ENCODE measurements at regions not wholly inside any gene's neighbourhood (a gene's known extent, or its start where the extent isn't known, plus 50 kb on each side); places are given as distances from the start of the nearest gene placed in this dataset.

DNA sequence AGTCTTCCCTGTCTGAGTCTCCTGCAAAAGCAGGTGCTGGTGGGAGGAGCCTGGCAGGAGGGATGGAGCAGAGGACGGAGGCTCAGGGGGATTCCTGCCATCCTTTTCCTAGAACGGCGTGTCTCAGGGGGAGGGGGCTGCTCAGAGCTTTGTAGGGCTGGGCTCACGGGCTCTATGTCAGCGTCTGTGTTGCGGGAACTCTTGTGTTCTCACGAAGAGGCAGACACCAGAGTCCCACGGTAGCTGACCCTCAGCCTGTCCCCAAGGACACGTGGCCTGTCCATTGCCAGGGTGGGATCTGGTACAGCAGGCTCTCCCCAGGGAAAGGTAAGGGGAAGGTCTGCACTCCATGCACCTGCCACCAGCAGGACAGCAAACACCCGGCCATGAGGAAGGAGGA, 1505.2 kb downstream of the TBC1D22A start:
- Mint-ChIP-seq H3K36me3 (no peaks in the 10 kb centered on the region), H3K4me3 (no peak overlapping the region), H3K27ac (no peak overlapping the region), H3K4me1 (no peaks in the 10 kb centered on the region), H3K9me3 (peaks cover 0 to 4% (median 0%) of the 10 kb centered on the region in 3 donors), H3K27me3 (peaks cover 14% of the 10 kb centered on the region)

DNA sequence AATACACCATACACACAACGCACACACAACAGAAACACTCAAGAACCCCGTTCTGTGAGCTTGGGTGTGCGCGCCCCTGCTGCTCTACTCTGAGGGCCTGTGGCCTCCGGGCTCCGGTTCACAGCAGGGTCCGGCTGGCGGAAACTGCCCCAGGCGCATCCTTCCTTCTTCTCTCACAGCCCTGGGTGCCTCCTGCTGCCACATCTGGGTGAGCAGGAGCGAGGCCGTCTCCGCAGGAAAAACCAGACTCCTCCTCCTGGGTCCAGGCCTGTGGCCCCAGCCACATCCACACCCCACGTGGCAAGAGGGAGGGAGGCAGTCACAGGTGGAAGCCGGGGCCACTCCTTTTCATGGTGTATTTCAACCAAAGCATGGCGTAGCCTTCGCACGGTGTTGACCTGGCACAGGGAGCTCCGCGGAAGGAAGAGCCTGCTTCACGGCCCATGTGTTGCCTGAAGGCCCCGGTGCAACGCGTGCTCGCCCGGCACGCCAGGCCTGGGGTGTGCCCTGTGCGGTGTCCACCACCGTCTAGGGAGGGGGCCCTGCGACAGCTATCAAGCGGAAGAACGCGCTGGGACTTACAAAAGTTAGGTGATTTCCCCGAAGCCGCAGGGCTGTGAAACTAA, 1502.7 kb downstream of the TBC1D22A start:
- peaks cover 0 to 4% (median 0%) of the 10 kb centered on the region in 3 donors for H3K9me3 Mint-ChIP-seq
- H3K36me3 Mint-ChIP-seq = no peaks in the 10 kb centered on the region
- H3K27me3 Mint-ChIP-seq = peaks cover 9% of the 10 kb centered on the region
- H3K27ac Mint-ChIP-seq = no peak overlapping the region
- H3K4me1 Mint-ChIP-seq = no peaks in the 10 kb centered on the region
- H3K4me3 Mint-ChIP-seq = no peak overlapping the region

DNA sequence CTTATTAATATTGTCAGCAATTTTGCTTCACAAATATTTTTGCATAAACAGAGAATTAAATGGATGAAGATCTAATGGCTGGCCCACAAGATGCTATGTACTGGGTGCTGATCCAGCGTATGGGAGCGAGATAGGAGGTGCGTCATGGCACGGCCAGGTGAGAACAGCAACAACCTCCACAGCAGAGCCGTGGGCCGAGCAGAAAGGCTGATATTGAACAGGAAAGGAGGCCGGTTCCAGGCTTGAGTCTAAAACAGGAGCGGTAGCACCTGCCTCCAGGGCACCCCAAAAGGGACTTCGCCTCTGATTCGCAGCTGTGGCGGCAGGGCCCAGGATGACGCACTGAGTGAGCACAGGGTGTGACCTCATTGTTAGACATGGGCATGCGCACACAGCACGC, 1502.1 kb downstream of the TBC1D22A start:
- Mint-ChIP-seq H3K4me3 (no peak overlapping the region), H3K36me3 (no peaks in the 10 kb centered on the region), H3K27ac (no peak overlapping the region), H3K9me3 (peaks cover 0 to 4% (median 0%) of the 10 kb centered on the region in 3 donors), H3K4me1 (no peaks in the 10 kb centered on the region), H3K27me3 (peaks cover 9% of the 10 kb centered on the region)

DNA sequence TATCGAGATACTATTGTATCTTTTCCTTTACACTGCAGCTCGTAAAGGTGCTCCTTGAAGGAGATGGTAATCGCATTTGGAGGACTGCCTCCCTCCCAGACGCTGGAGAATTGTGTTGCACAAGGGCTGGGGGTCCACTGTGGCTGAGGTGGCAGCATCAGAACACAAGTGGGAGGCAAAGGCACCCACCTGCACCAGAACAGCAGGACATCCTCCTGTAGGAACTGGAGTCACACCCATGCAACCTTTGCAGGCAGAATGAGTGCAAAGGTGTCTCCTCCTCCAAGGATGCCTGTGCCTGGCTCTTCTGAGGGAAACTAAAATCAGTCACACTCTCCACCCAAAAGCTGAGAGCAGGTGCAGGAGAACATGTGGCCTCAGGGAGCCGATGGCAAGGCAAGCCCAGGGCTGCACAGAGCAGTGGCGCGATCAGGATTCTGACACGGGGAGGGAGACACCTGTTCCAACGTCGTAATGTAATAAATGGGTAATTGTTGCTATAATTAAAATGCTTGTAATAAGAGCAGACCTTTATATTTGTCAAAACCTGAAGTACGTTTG, 1501.4 kb downstream of the TBC1D22A start:
- no peaks in the 10 kb centered on the region for H3K36me3 Mint-ChIP-seq
- H3K27me3 Mint-ChIP-seq = peaks cover 7% of the 10 kb centered on the region
- peak overlapping the region in 1 of 4 donors; percentile 35 for H3K4me3 Mint-ChIP-seq
- H3K9me3 Mint-ChIP-seq = no peaks in the 10 kb centered on the region
- no peak overlapping the region for H3K27ac Mint-ChIP-seq
- H3K4me1 Mint-ChIP-seq = no peaks in the 10 kb centered on the region

DNA sequence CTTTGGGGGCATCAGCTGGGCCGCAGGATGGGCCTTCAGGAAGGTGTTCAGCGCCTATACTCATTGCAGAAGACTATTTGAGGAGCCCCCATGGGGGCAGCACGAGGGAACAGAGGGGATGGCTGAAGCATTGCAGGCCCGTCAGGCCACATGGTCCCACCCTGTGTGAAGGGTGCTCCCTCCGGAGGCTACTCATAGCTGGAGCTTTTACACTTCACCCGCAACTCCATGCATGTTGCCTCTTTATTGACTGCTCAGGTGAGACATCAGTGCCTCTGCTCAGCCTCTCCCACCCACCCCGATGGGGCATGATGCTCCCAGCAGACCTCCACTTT, 1500.9 kb downstream of the TBC1D22A start:
- Mint-ChIP-seq H3K27ac (no peak overlapping the region), H3K27me3 (peaks cover 7% of the 10 kb centered on the region), H3K4me3 (no peak overlapping the region), H3K9me3 (no peaks in the 10 kb centered on the region), H3K4me1 (no peaks in the 10 kb centered on the region), H3K36me3 (no peaks in the 10 kb centered on the region)

DNA sequence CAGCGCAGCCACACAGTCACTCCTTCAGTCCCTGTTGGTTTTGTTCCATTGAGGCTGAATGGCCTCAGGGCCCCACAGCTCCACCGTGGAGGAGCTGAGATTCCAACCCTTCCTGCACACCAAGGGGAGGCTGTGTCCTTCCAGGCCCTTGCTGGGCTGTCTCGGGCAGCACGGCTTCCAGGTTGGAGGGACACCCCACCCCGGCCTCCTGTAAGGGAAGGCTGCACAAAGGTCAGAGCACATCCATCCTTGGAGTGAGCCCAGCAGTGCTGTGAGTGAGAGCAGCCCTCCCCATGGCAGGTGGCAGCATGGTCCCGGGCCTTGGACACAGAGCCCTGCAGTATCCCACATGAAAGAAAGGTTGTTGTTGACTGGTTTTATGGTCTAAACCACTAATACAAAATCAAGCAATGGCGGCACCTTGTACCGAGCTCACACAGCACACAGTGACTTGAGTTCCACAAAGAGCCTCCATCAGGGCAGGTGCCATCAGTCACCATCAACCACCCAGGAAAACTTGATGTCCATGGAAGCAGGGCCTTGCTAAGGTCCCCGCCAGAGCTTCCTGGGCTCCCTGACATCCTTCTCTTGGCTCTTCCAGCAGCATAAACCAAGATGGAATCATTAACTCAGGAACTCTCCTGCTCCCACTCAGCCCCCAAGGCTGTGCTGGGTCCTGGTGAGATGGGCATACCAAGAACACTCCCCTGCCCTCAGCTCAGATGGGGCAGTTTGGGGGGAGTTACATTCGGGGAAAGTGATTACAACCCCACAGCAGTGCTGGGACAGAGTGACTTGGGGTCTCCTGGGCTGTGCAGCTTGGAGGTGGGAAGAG, 1500.4 kb downstream of the TBC1D22A start:
- Mint-ChIP-seq H3K27me3 (peaks cover 4% of the 10 kb centered on the region), H3K4me1 (peaks cover 0 to 5% (median 3%) of the 10 kb centered on the region in 3 donors), H3K36me3 (no peaks in the 10 kb centered on the region), H3K4me3 (no peak overlapping the region), H3K27ac (no peak overlapping the region), H3K9me3 (no peaks in the 10 kb centered on the region)

DNA sequence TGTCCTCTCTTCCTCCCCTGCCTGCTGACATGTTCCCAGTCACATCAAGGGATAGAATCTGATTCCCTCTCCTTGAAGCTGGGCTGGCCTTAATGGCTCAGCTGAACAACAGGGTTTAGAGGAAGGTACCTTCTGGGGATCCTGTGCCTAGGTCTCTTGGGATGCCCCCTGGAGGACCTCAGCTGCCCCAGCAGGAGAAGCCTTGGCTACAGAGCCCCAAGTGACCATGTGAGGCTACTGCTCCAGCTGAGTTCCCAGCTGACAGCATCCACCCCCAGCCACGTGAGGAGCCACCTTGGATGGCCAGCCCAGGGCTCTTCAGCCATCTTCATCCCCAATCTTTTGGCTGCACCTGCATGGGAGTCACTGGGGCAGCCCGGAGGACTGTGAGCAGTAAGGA, 1499.3 kb downstream of the TBC1D22A start:
- no peak overlapping the region for H3K4me3 Mint-ChIP-seq
- H3K9me3 Mint-ChIP-seq = no peaks in the 10 kb centered on the region
- no peaks in the 10 kb centered on the region for H3K36me3 Mint-ChIP-seq
- H3K27me3 Mint-ChIP-seq = peaks cover 4% of the 10 kb centered on the region
- H3K4me1 Mint-ChIP-seq = peaks cover 0 to 5% (median 3%) of the 10 kb centered on the region in 3 donors
- no peak overlapping the region for H3K27ac Mint-ChIP-seq

DNA sequence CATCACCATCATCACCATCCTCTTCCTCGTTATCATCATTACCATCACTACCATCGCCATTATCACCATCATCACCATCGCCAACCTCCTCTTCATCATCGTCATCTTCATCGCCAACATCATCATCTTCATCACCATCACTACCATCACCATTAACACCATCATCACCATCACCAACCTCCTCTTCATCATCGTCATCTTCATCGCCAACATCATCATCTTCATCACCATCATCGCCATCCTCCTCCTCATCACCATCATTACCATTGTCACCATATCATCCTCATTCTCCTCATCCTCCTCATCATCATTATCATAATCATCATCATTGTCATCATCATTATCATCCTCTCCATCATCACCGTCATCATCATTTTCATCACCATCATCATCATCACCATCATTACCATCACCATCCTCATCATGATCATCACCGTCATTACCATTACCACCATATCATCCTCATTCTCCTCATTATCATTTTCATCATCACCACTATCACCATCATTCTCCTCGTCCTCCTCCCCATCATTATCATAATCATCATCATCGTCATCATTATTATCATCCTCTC, 1498.7 kb downstream of the TBC1D22A start:
- no peaks in the 10 kb centered on the region for H3K9me3 Mint-ChIP-seq
- no peak overlapping the region for H3K27ac Mint-ChIP-seq
- no peak overlapping the region for H3K4me3 Mint-ChIP-seq
- peaks cover 4% of the 10 kb centered on the region for H3K27me3 Mint-ChIP-seq
- no peaks in the 10 kb centered on the region for H3K36me3 Mint-ChIP-seq
- peaks cover 0 to 5% (median 3%) of the 10 kb centered on the region in 3 donors for H3K4me1 Mint-ChIP-seq

DNA sequence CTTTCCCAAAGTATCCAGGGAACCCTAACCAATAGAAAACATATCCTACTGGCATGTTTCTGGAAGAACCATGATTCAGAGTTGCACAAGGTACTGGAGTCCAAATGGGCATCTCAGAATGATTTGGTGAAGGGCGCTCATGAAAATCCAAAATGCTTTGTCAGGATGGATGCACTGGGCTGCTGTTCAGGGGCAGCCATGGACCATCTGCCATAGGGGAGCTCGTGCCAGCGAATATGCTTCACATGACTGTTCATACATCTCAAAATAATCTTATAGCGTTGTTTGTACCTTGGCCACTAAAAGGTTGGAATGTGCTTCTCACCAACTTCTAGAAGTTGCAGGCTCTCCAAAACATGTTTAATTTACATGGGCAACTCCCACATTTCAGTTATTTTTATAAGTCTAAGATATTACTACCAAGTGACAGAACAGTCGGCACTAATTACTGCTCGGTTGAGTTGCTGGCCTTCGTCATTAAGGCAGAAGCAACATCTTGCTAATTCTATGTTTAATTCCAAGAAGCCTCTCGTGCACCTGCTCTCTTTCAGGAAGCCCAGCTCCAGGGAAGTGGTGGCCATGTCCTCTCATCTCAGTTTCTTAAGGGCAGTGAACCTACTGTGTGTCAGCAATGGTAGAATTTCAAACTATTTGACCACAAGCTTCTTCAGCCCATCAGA, 1497.7 kb downstream of the TBC1D22A start:
- no peak overlapping the region for H3K27ac Mint-ChIP-seq
- H3K36me3 Mint-ChIP-seq = peaks cover 1% of the 10 kb centered on the region
- no peaks in the 10 kb centered on the region for H3K9me3 Mint-ChIP-seq
- no peak overlapping the region for H3K4me3 Mint-ChIP-seq
- H3K27me3 Mint-ChIP-seq = peaks cover 7% of the 10 kb centered on the region
- peaks cover 0 to 5% (median 3%) of the 10 kb centered on the region in 3 donors for H3K4me1 Mint-ChIP-seq

DNA sequence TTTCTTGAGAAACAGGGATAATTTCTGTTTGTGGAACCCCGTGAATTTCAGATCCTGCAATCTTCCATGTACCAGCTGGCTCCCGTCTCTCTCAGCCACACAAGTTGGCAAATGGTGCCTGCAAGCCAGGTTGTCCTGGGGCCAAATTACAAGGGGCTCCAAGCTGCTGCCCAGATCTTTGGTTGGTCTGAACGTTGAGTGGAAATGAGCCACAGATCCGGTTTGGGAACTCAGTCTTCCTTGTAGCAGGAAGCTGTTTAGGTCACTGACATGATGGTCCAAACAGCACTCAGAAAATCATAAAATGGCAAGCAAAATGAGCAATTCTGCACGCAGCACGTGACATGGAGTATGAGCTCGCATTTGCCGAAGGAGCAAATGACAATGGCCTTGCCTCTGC, 1496.4 kb downstream of the TBC1D22A start:
- Mint-ChIP-seq H3K4me3 (peak overlapping the region in 1 of 4 donors; percentile 27), H3K27ac (no peak overlapping the region), H3K4me1 (peaks cover 0 to 5% (median 3%) of the 10 kb centered on the region in 3 donors), H3K27me3 (peaks cover 16% of the 10 kb centered on the region), H3K9me3 (no peaks in the 10 kb centered on the region), H3K36me3 (peaks cover 1% of the 10 kb centered on the region)

DNA sequence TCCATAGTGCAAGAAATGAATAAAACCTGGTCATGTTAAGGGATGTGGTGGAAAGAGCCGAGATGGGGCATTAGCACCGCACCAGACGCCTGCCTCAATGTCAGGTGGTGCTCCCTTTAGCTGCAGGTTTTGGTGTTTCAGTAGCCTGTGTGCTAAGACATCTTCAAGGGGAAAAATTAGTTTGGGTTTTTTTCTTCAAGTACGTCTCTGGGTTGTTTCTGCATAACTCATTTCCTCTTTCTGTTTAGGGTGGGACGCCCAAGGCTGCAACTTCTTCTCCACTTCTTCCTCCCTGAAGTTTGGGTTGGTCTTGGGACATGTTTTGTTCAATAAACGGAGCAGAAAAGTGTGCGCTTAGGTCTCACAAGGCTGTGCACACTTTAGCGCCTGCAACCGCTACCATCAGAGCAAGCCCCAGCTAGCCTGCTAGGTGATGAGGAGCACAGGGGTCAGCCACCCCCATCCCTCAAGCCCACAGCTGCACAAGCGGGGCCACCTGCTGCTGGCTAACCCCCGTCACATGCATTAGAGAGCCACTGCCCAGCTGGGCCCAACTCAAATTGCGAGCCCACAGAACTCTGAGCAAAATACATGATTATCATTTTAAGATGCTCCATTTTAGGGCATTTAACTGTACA, 1495.7 kb downstream of the TBC1D22A start:
- Mint-ChIP-seq H3K27ac (no peak overlapping the region), H3K4me3 (no peak overlapping the region)

DNA sequence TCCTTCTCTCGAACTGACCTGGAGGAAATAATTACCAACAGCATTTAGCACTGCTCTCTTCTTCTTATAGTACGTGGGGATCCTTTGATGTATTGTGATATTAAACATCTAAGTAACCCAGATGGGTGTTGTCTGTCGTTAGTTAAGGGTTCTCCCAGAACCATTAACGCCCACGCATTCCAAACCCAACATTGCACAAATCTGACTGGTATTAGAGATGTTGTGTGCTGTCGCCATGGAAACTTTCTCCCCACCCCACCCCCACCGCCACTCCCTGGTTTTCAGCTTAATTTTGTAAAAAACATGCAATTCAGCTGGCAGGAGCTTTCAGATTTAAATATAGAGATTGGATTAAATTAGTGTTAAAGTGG, 1495.2 kb downstream of the TBC1D22A start:
- no peak overlapping the region for H3K4me3 Mint-ChIP-seq
- H3K9me3 Mint-ChIP-seq = no peaks in the 10 kb centered on the region

More for the DNA sequence above, 1495.7 kb downstream of the TBC1D22A start:
- Mint-ChIP-seq H3K9me3 (no peaks in the 10 kb centered on the region), H3K27me3 (peaks cover 16% of the 10 kb centered on the region), H3K4me1 (peaks cover 0 to 5% (median 3%) of the 10 kb centered on the region in 3 donors), H3K36me3 (peaks cover 1% of the 10 kb centered on the region)

DNA sequence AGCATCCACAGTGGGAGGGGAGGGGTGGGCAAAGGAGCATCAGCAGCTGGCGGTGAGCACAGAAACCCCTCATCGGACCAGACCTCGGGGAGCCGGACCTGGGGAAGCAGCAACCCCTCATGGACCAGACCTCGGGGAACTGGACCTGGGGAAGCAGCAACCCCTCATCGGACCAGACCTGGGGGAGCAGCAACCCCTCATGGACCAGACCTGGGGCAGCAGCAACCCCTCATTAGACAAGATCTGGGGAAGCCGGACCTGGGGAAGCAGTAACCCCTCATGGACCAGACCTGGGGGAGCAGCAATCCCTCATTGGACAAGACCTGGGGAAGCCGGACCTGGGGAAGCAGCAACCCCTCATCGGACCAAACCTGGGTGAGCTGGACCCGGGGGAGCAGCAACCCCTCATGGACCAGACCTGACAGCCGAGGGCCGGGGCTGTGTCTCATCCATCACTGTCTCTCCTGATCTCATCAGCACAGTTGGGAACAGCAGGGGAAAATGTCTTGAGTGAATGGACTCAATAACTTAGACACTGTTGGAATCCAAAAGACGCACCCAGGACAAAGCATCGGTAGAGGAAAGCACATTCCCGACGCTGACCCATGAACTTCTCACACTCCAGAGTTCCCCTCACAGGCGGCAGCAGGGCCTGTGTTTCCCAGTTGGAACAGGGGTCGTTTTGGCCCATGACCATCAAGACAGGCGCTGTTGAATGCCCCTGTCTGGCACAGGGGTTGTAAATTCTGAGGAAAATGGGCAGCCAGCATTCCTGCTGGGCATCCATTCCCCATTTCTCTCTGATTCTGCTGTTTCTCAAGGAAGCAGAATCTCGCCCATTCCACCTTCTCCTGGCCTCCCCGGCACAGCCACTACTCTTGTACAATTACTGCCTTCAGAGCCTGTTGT, 1494.6 kb downstream of the TBC1D22A start:
- Mint-ChIP-seq H3K9me3 (no peaks in the 10 kb centered on the region), H3K4me3 (no peak overlapping the region), H3K36me3 (peaks cover 1% of the 10 kb centered on the region)

More for the DNA sequence above, 1495.2 kb downstream of the TBC1D22A start:
- no peak overlapping the region for H3K27ac Mint-ChIP-seq
- peaks cover 1% of the 10 kb centered on the region for H3K36me3 Mint-ChIP-seq
- peaks cover 0 to 5% (median 3%) of the 10 kb centered on the region in 3 donors for H3K4me1 Mint-ChIP-seq
- peaks cover 14% of the 10 kb centered on the region for H3K27me3 Mint-ChIP-seq

More for the DNA sequence above, 1494.6 kb downstream of the TBC1D22A start:
- Mint-ChIP-seq H3K27ac (no peak overlapping the region), H3K27me3 (peaks cover 14% of the 10 kb centered on the region), H3K4me1 (peaks cover 0 to 5% (median 3%) of the 10 kb centered on the region in 3 donors)
